HG03095 (cell line): ENCODE measurements at regions not wholly inside any gene's neighbourhood (a gene's known extent, or its start where the extent isn't known, plus 50 kb on each side); places are given as distances from the start of the nearest gene placed in this dataset.

Experiments
- ATAC-seq: cut with Tn5 transposase; IDR thresholded peaks from one replicate; pipeline ENCODE4 v1.9.1; 2021; ENCODE audit warnings: moderate library complexity; ENCODE audit not compliant: unreplicated experiment

GRCh38 chr16:73717266-73717974 is 579.2 kb upstream of the PSMD7 start:
- no peak for ATAC-seq

- no peak for ATAC-seq
Observed at GRCh38 chr16:73714976-73715375, 581.6 kb upstream of the PSMD7 start.

- ATAC-seq: no peak
Observed at GRCh38 chr16:73713778-73714495, 582.7 kb upstream of the PSMD7 start.

GRCh38 chr16:73713251-73713650 is 583.4 kb upstream of the PSMD7 start:
- no peak for ATAC-seq

GRCh38 chr16:73711406-73712080 is 585.1 kb upstream of the PSMD7 start:
- ATAC-seq: no peak

DNA sequence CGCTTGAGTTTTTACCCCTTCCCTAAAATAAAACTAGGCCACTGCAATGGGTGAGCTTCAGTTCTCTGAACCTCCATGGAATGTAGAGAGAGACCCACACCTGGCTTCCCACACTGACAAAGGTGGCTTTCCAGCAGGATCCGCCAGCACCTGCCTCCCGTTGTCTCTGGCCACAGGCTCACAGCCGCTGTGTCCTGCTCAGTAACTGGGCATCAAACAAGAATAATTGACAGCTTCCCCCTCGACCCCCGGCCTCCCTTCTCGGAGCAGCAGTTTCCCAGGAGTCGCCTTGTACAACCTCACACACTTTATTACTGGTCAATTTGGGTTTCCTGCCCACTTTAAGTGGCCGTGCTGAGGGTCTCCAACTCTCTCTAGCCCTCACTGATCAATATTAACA is 586.1 kb upstream of the PSMD7 start:
- no peak for ATAC-seq

DNA sequence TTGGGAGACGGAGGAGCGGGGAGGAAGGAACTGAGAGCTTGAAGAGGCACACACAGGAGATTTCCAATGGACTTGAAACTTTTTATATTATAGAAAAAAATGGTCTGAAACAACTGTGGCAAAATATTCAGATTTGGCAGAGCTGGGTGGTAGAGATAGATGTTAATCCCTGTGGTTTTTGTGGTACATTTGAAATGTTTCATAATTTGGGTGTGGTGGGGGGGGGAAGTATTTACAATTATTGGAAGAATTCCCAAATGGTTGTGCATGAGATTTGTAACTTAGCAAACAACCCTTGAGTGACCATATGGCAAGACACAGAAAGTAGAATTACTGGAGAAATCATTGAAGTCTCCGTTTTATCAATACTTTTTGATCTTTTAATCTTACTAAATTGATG is 588.8 kb upstream of the PSMD7 start:
- ATAC-seq: no peak

DNA sequence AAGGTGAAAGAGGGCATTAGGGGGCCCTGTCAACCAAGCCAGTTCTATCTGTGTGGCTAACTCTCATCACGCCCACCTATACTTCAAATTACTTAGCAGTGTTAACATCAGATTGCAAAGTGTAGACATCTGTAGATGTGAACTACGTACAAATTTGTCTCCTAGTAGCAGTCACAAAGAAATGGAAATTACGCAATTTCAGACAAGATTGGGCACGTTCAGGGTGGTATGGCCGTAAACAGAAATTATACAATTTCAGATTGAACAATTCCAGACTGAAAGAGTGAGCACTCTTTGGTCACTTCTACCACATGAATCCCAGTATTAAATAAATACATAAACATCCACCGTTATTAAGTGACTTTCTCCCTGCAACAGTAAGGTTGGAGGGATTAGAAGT is 592.7 kb upstream of the PSMD7 start:
- no peak for ATAC-seq

- ATAC-seq: no peak
Observed at GRCh38 chr16:73697336-73697735, 599.3 kb upstream of the PSMD7 start.

GRCh38 chr16:73692861-73693260 is 603.8 kb upstream of the PSMD7 start:
- ATAC-seq: no peak

GRCh38 chr16:73683804-73684203 is 612.8 kb upstream of the PSMD7 start:
- no peak for ATAC-seq

- ATAC-seq: no peak
Observed at GRCh38 chr16:73672135-73672534, 624.2 kb upstream of the ZFHX3 start.

- ATAC-seq: no peak
Observed at GRCh38 chr16:73670836-73671820, 623.2 kb upstream of the ZFHX3 start.

- no peak for ATAC-seq
Observed at GRCh38 chr16:73669535-73670274, 621.8 kb upstream of the ZFHX3 start.

- ATAC-seq: no peak
Observed at GRCh38 chr16:73663720-73664119, 615.8 kb upstream of the ZFHX3 start.

GRCh38 chr16:73636196-73636595 is 588.3 kb upstream of the ZFHX3 start:
- no peak for ATAC-seq

GRCh38 chr16:73629011-73629410 is 581.1 kb upstream of the ZFHX3 start:
- ATAC-seq: no peak

- ATAC-seq: no peak
Observed at GRCh38 chr16:73617738-73618137, 569.8 kb upstream of the ZFHX3 start.

DNA sequence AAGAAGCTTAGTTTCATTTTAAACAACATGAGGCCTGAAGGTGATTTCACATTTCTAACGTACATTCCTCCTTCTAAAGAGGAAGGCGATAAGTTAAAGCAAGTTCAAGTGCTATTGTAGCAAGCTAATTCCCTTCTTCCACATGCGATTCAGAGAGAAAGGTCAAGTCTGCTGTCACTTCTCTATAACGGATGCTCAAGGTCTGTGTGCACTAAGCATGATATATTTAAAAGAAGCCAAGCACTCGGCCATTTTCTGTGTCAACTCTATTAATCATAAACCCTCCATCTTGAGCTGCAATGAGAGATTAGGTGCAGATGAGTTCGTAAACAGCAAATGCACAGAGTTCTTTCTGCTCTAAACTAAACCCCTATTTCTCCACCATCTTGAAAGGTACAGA is 568.8 kb upstream of the ZFHX3 start:
- no peak for ATAC-seq

- ATAC-seq: no peak
Observed at GRCh38 chr16:73616166-73616753, 568.3 kb upstream of the ZFHX3 start.
